K562 (cell line): ENCODE measurements at regions not wholly inside any gene's neighbourhood (a gene's known extent, or its start where the extent isn't known, plus 50 kb on each side); places are given as distances from the start of the nearest gene placed in this dataset.

Experiments
- ATAC-seq: fragments of 200-7000 bp; cut with Tn5 transposase; 3 replicates; pipeline ENCODE4 v1.9.1; 2020; ENCODE audit warnings: moderate library complexity
- BruUV-seq: library from RNA; stranded (reverse); fragments of 400-500 nt; replicated peaks from 2 replicates; lab custom pipeline; 2021; lab: Mats Ljungman, UMichigan
- CTCF ChIA-PET: fragments of 300-600 bp; formaldehyde crosslinking; extraction: SDS; loops from one replicate; lab custom pipeline; 2021; ENCODE audit warnings: low intra/inter-chr PET ratio; lab: Yijun Ruan, JAX
- POLR2A ChIA-PET: fragments of 300-600, 350-650 bp; sonication (Branson Sonifier 250); formaldehyde crosslinking; extraction: SDS; loops from one replicate; lab custom pipeline; 2021; ENCODE audit warnings: antibody characterized with exemption, inconsistent platforms; lab: Yijun Ruan, JAX
- DNase-seq, 4 experiments: peaks; one replicate each; pipeline versions ENCODE4 v3.0.0 to v3.0.0-alpha.2; 2011 to 2018; ENCODE audit warnings: low spot score in 3 of 4, mixed read lengths in 3 of 4; ENCODE audit errors: extremely low read depth in 1 of 4
- FAIRE-seq: peaks from 2 replicates; lab custom pipeline; 2011; peaks lifted over from hg19 to GRCh38; lab: Jason Lieb, UNC
- H2AFZ ChIP-seq: 2 replicates; pipeline ENCODE4 v1.6.0; 2011; ENCODE audit warnings: low read depth, low read length, control low read depth, inconsistent platforms
- H3K27ac ChIP-seq: fragments of 200-600 bp; 3 replicates; pipeline ENCODE4 v1.8.0; 2011; ENCODE audit warnings: low read depth, mild to moderate bottlenecking, control low read depth, inconsistent platforms, low read length, moderate library complexity, mixed read lengths; ENCODE audit errors: extremely low read depth
- H3K27me3 ChIP-seq, 2 experiments: fragments of 300-600 bp in 1 of 2; 2 replicates in 1 of 2; 3 replicates in 1 of 2; pipeline versions ENCODE4 v1.6.0 to v1.8.0; 2011; ENCODE audit warnings: inconsistent platforms in 2 of 2, low read length in 2 of 2, mild to moderate bottlenecking in 1 of 2, mixed read lengths in 1 of 2, moderate library complexity in 1 of 2; ENCODE audit not compliant: control insufficient read depth in 2 of 2, insufficient read depth in 2 of 2
- H3K36me3 ChIP-seq: fragments of 300-600 bp; 3 replicates; pipeline ENCODE4 v1.8.0; 2011; ENCODE audit warnings: mild to moderate bottlenecking, low read length, inconsistent platforms; ENCODE audit not compliant: control insufficient read depth, insufficient read depth
- H3K4me1 ChIP-seq, 2 experiments: fragments of 200-600 bp in 1 of 2; replicated peaks in 1 of 2; 2 replicates in 1 of 2; 3 replicates in 1 of 2; pipeline versions ENCODE4 v1.5.1 to v1.8.0; 2011; ENCODE audit warnings: inconsistent platforms in 2 of 2, low read length in 2 of 2, mild to moderate bottlenecking in 1 of 2, mixed read lengths in 1 of 2, moderate library complexity in 1 of 2; ENCODE audit not compliant: control insufficient read depth in 2 of 2, insufficient read depth in 2 of 2
- H3K4me2 ChIP-seq: 2 replicates; pipeline ENCODE4 v1.6.1; 2011; ENCODE audit warnings: low read length, control low read depth, inconsistent platforms, mixed read lengths; ENCODE audit not compliant: insufficient read depth
- H3K4me3 ChIP-seq: fragments of 200-600 bp; sonication (generic), shearing (Covaris generic); 2 replicates; pipeline ENCODE4 v1.5.1; 2016; ENCODE audit warnings: control low read depth, inconsistent platforms
- H3K79me2 ChIP-seq: fragments of 200-600 bp; 3 replicates; pipeline ENCODE4 v1.8.0; 2011; ENCODE audit warnings: low read length, inconsistent platforms; ENCODE audit not compliant: control insufficient read depth, insufficient read depth
- H3K9ac ChIP-seq, 2 experiments: 2 replicates each; pipeline versions ENCODE4 v1.6.0 to v1.6.1; 2011; ENCODE audit warnings: low read depth in 2 of 2, low read length in 2 of 2, control low read depth in 1 of 2, inconsistent platforms in 1 of 2, mild to moderate bottlenecking in 1 of 2, mixed read lengths in 1 of 2; ENCODE audit not compliant: insufficient read depth in 1 of 2
- H3K9me1 ChIP-seq: one replicate; pipeline ENCODE4 v1.6.0; 2011; ENCODE audit warnings: inconsistent platforms, mild to moderate bottlenecking, low read length, moderate library complexity; ENCODE audit not compliant: control insufficient read depth, insufficient read depth
- H3K9me3 ChIP-seq: replicated peaks from 2 replicates; pipeline ENCODE4 v1.5.1; 2011; ENCODE audit warnings: low read depth, low read length, inconsistent platforms; ENCODE audit not compliant: control insufficient read depth, insufficient read depth
- H4K20me1 ChIP-seq: replicated peaks from 2 replicates; pipeline ENCODE4 v1.6.1; 2011; ENCODE audit warnings: low read length, inconsistent platforms, mixed read lengths; ENCODE audit not compliant: control insufficient read depth, insufficient read depth
- ASH1L ChIP-seq: fragments of 450-650 bp; IDR thresholded peaks from 2 replicates; pipeline ENCODE4 v1.6.1; 2018; ENCODE audit warnings: borderline replicate concordance, mild to moderate bottlenecking, low read depth; ENCODE audit not compliant: partially characterized antibody
- CXXC5 ChIP-seq: fragments of 250-450 bp; sonication (Bioruptor Pico); IDR thresholded peaks from 2 replicates; pipeline ENCODE4 v1.8.0; 2022; ENCODE audit warnings: inconsistent platforms, mild to moderate bottlenecking, moderate library complexity
- ELF4 ChIP-seq: fragments of 450-650 bp; formaldehyde crosslinking; IDR thresholded peaks from 2 replicates; pipeline ENCODE4 v1.4.0; 2022; ENCODE audit warnings: missing genetic modification characterization
- ETV6 ChIP-seq, 3 experiments: fragments of 150-350 bp in 1 of 3; sonication (generic) in 1 of 3; formaldehyde crosslinking in 1 of 3; IDR thresholded peaks; 2 replicates each; pipeline versions ENCODE4 v1.6.1 to v1.8.0; 2014 to 2022; ENCODE audit warnings: borderline replicate concordance in 2 of 3, low read depth in 2 of 3, antibody characterized with exemption in 1 of 3, low read length in 1 of 3, mild to moderate bottlenecking in 1 of 3, missing genetic modification reagents in 1 of 3
- KLF6 ChIP-seq: fragments of 250-450 bp; sonication (Bioruptor Pico); IDR thresholded peaks from 2 replicates; pipeline ENCODE4 v1.4.0; 2020; ENCODE audit warnings: mild to moderate bottlenecking, moderate library complexity, borderline replicate concordance
- LCOR ChIP-seq: sonication (generic); formaldehyde crosslinking; IDR thresholded peaks from 2 replicates; pipeline ENCODE4 v1.8.0; 2022; ENCODE audit warnings: mild to moderate bottlenecking, missing genetic modification reagents
- MCM7 ChIP-seq, 2 experiments: fragments of 450-650 bp; IDR thresholded peaks; 2 replicates each; pipeline ENCODE4 v1.6.1; 2016 to 2018
- NFIC ChIP-seq: fragments of 450-650 bp; IDR thresholded peaks from 2 replicates; pipeline ENCODE4 v1.6.1; 2017; ENCODE audit warnings: mild to moderate bottlenecking, inconsistent platforms
- NONO ChIP-seq, 2 experiments: fragments of 200-400 bp in 1 of 2; fragments of 450-650 bp in 1 of 2; formaldehyde crosslinking in 1 of 2; IDR thresholded peaks; 2 replicates each; pipeline ENCODE4 v1.6.1; 2017; ENCODE audit warnings: low read depth in 2 of 2, mild to moderate bottlenecking in 2 of 2, moderate library complexity in 2 of 2, low read length in 1 of 2
- PTTG1 ChIP-seq: fragments of 450-650 bp; IDR thresholded peaks from 2 replicates; pipeline ENCODE4 v1.6.1; 2016; ENCODE audit warnings: low read depth, mild to moderate bottlenecking, missing genetic modification characterization, missing compliant biosample characterization
- SIN3A ChIP-seq, 2 experiments: fragments of 150-350 bp in 1 of 2; IDR thresholded peaks; 2 replicates each; pipeline ENCODE4 v1.6.1; 2011 to 2016; ENCODE audit warnings: borderline replicate concordance in 2 of 2, low read depth in 2 of 2, low read length in 2 of 2, mild to moderate bottlenecking in 2 of 2, moderate library complexity in 2 of 2; ENCODE audit not compliant: control insufficient read depth in 1 of 2
- TARDBP ChIP-seq: fragments of 450-650 bp; IDR thresholded peaks from 2 replicates; pipeline ENCODE4 v1.6.1; 2016
- ZBTB8A ChIP-seq: fragments of 450-650 bp; IDR thresholded peaks from 2 replicates; pipeline ENCODE4 v1.6.1; 2018; ENCODE audit warnings: mild to moderate bottlenecking, moderate library complexity; ENCODE audit not compliant: partially characterized antibody
- ZNF143 ChIP-seq: sonication (generic); formaldehyde crosslinking; IDR thresholded peaks from 2 replicates; pipeline ENCODE4 v1.9.0; 2022; ENCODE audit warnings: mild to moderate bottlenecking, missing genetic modification reagents
- ZNF785 ChIP-seq: fragments of 250-450 bp; sonication (Bioruptor Pico); IDR thresholded peaks from 2 replicates; pipeline ENCODE4 v1.4.0; 2020; ENCODE audit warnings: mild to moderate bottlenecking
- ZSCAN29 ChIP-seq: fragments of 450-650 bp; IDR thresholded peaks from 2 replicates; pipeline ENCODE4 v1.6.1; 2017
- WGBS: fragments of 100-300 bp; shearing (Covaris generic); methylation state at CpG from one replicate; pipeline ENCODE4 v1.1.6; 2016; ENCODE audit warnings: low coverage, mixed read lengths; ENCODE audit not compliant: insufficient coverage; ENCODE audit errors: missing lambda C conversion rate; 5-methylcytosine and 5-hydroxymethylcytosine counted together
- in situ Hi-C: fragments of 300-500 bp; cut with MboI; formaldehyde crosslinking; loops from 4 replicates; pipeline ENCODE4 v1.15.0; 2018; ENCODE audit warnings: inconsistent platforms, mixed read lengths
- intact Hi-C: fragments of 100-400 bp; cut with micrococcal nuclease; formaldehyde crosslinking; loops from 2 replicates; pipeline ENCODE4 v1.14.2; 2022
- TF ChIP-seq, protein P1 (sequence below): fragments of 450-650 bp; IDR thresholded peaks from 2 replicates; pipeline ENCODE4 v1.6.1; 2014; ENCODE audit warnings: low read depth, mild to moderate bottlenecking, moderate library complexity, borderline replicate concordance

- H3K9me3 ChIP-seq = no peaks in the 10 kb centered on the region
- BruUV-seq = no TSS peak
- no peaks in the 10 kb centered on the region for H3K9me1 ChIP-seq
- no peak overlapping the region for H3K4me2 ChIP-seq
- no peak for FAIRE-seq
- H3K79me2 ChIP-seq = no peaks in the 10 kb centered on the region
- intact Hi-C loops = no loop called here
- ChIA-PET CTCF (no interaction called here), POLR2A (no interaction called here)
- H2AFZ ChIP-seq = no peak overlapping the region
- no peaks in the 10 kb centered on the region for H3K4me1 ChIP-seq
- ATAC-seq = no peak
- TF ChIP-seq NFIC (no peak), ETV6 (IDR thresholded peaks at IDR 0.05; ENCODE audit: borderline replicate concordance in 1 of 2, low read depth in 2 of 2, low read length in 1 of 2) (no peak), ETV6 (CRISPR knock-in tag; IDR thresholded peaks at IDR 0.05; ENCODE audit: borderline replicate concordance) (no peak)
- no peak overlapping the region for H3K4me3 ChIP-seq
- H3K36me3 ChIP-seq = no peaks in the 10 kb centered on the region
- in situ Hi-C loops = no loop called here
- H3K27ac ChIP-seq = no peak overlapping the region
- no peaks in the 10 kb centered on the region for H3K27me3 ChIP-seq
- H3K9ac ChIP-seq = no peak overlapping the region
- H4K20me1 ChIP-seq = no peaks in the 10 kb centered on the region
- DNase-seq = no peak
These were observed 511.0 kb upstream of the KLHL4 start for GRCh38 chrX:87006561-87006960.

GRCh38 chrX:87017210-87017609 is 500.4 kb upstream of the KLHL4 start:
- no peaks in the 10 kb centered on the region for H3K4me1 ChIP-seq
- no peak for ATAC-seq
- no peak overlapping the region for H3K4me2 ChIP-seq
- no peaks in the 10 kb centered on the region for H3K9me1 ChIP-seq
- H3K27me3 ChIP-seq = no peaks in the 10 kb centered on the region
- 0% methylated on average over 2 of the region's 2 CpGs for WGBS
- TF ChIP-seq TARDBP (no peak), ZBTB8A (no peak), KLF6 (CRISPR knock-in tag) (no peak), ASH1L (no peak), ELF4 (CRISPR knock-in tag) (no peak), LCOR (CRISPR knock-in tag) (no peak), PTTG1 (no peak), SIN3A (IDR thresholded peaks at IDR 0.05; ENCODE audit: borderline replicate concordance in 2 of 2, control insufficient read depth in 1 of 2, low read depth in 2 of 2, low read length in 2 of 2) (no peak), MCM7 (IDR thresholded peaks at IDR 0.05) (no peak), CXXC5 (CRISPR knock-in tag) (no peak), ZSCAN29 (no peak), ZNF785 (CRISPR knock-in tag) (no peak), NONO (IDR thresholded peaks at IDR 0.05; ENCODE audit: low read depth in 2 of 2, low read length in 1 of 2) (no peak), ZNF143 (CRISPR knock-in tag) (no peak)
- TF ChIP-seq, protein P1, sequence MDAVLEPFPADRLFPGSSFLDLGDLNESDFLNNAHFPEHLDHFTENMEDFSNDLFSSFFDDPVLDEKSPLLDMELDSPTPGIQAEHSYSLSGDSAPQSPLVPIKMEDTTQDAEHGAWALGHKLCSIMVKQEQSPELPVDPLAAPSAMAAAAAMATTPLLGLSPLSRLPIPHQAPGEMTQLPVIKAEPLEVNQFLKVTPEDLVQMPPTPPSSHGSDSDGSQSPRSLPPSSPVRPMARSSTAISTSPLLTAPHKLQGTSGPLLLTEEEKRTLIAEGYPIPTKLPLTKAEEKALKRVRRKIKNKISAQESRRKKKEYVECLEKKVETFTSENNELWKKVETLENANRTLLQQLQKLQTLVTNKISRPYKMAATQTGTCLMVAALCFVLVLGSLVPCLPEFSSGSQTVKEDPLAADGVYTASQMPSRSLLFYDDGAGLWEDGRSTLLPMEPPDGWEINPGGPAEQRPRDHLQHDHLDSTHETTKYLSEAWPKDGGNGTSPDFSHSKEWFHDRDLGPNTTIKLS = no peak
- POLR2A ChIA-PET = no interaction called here
- no peaks in the 10 kb centered on the region for H3K79me2 ChIP-seq
- no peaks in the 10 kb centered on the region for H3K9me3 ChIP-seq
- no peaks in the 10 kb centered on the region for H4K20me1 ChIP-seq
- no peak overlapping the region for H2AFZ ChIP-seq
- H3K36me3 ChIP-seq = no peaks in the 10 kb centered on the region
- in situ Hi-C loops = no loop called here
- no peak for FAIRE-seq
- no peak overlapping the region for H3K4me3 ChIP-seq
- no peak overlapping the region for H3K9ac ChIP-seq
- intact Hi-C loops = no loop called here
- no TSS peak for BruUV-seq
- H3K27ac ChIP-seq = no peak overlapping the region
- CTCF ChIA-PET = no interaction called here
- DNase-seq = no peak
